Endothelial cell of umbilical vein (primary cell): ENCODE measurements at regions not wholly inside any gene's neighbourhood (a gene's known extent, or its start where the extent isn't known, plus 50 kb on each side); places are given as distances from the start of the nearest gene placed in this dataset.

ENCODE experiments used
- EZH2 ChIP-seq: IDR thresholded peaks from 2 replicates; pipeline ENCODE4 v1.6.1; 2012; ENCODE audit warnings: borderline replicate concordance, low read depth, mild to moderate bottlenecking, moderate library complexity, low read length, inconsistent platforms; ENCODE audit not compliant: severe bottlenecking
- FOS ChIP-seq: IDR thresholded peaks from 2 replicates; pipeline ENCODE4 v1.6.1; 2011; ENCODE audit warnings: mild to moderate bottlenecking, low read length, moderate library complexity, borderline replicate concordance; ENCODE audit not compliant: insufficient read depth
- GATA2 ChIP-seq: IDR thresholded peaks from 2 replicates; pipeline ENCODE4 v1.7.0; 2011; ENCODE audit warnings: low read depth, mild to moderate bottlenecking, moderate library complexity, mixed read lengths, low read length; ENCODE audit not compliant: insufficient read length, insufficient read depth
- JUN ChIP-seq: IDR thresholded peaks from 2 replicates; pipeline ENCODE4 v1.6.1; 2011; ENCODE audit warnings: borderline replicate concordance, low read depth; ENCODE audit not compliant: insufficient read length, insufficient read depth
- MYC ChIP-seq: IDR thresholded peaks from one replicate; pipeline ENCODE4 v1.6.1; 2011; ENCODE audit warnings: mild to moderate bottlenecking, low read depth, low read length
- POLR2A ChIP-seq: IDR thresholded peaks from 2 replicates; pipeline ENCODE4 v1.6.1; 2012; ENCODE audit warnings: low read depth, mild to moderate bottlenecking, control low read depth, low read length
- POLR2AphosphoS5 ChIP-seq: IDR thresholded peaks from 2 replicates; pipeline ENCODE4 v1.6.1; 2012; ENCODE audit warnings: low read depth, mild to moderate bottlenecking, control low read depth, low read length, moderate library complexity; ENCODE audit not compliant: insufficient read depth
- TF ChIP-seq, protein P1 (sequence below), 2 donors: IDR thresholded peaks; 1 replicate in 1 of 2; 2 replicates in 1 of 2; pipeline ENCODE4 v1.5.1; 2011; ENCODE audit warnings: low read length in 2 of 2, mild to moderate bottlenecking in 2 of 2, moderate library complexity in 2 of 2, control low read depth in 1 of 2, inconsistent platforms in 1 of 2, low read depth in 1 of 2; ENCODE audit not compliant: insufficient read depth in 1 of 2; ENCODE audit errors: extremely low read depth in 1 of 2
- TF ChIP-seq, protein P2 (sequence below): IDR thresholded peaks from 2 replicates; pipeline ENCODE4 v1.6.1; 2011; ENCODE audit not compliant: insufficient read depth, insufficient read length

DNA sequence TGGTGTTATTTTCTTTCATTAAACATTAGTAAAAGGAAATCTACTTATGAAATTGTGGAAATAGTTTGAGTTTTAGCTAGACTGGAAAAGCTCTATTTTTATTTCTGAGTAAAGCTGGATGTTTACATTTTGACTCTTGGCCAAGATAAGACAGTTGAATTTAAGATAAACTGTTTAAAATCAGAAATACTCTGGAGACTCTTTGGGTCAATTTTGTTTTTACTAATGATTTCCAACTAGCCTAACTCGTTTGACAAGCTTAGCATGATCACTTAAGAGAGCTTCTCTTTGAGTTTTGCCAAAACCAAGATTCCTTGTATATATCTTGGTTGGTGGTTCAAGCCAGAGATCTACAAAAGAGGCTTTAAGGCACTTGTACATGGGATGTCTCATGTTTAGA lies 724.8 kb upstream of the LUZP2 start:
- TF ChIP-seq, protein P1, sequence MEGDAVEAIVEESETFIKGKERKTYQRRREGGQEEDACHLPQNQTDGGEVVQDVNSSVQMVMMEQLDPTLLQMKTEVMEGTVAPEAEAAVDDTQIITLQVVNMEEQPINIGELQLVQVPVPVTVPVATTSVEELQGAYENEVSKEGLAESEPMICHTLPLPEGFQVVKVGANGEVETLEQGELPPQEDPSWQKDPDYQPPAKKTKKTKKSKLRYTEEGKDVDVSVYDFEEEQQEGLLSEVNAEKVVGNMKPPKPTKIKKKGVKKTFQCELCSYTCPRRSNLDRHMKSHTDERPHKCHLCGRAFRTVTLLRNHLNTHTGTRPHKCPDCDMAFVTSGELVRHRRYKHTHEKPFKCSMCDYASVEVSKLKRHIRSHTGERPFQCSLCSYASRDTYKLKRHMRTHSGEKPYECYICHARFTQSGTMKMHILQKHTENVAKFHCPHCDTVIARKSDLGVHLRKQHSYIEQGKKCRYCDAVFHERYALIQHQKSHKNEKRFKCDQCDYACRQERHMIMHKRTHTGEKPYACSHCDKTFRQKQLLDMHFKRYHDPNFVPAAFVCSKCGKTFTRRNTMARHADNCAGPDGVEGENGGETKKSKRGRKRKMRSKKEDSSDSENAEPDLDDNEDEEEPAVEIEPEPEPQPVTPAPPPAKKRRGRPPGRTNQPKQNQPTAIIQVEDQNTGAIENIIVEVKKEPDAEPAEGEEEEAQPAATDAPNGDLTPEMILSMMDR (IDR thresholded peaks at IDR 0.05; ENCODE audit: extremely low read depth in 1 of 2, insufficient read depth in 1 of 2, low read depth in 1 of 2, low read length in 2 of 2): no peak
- no peak for TF ChIP-seq GATA2
- no peak for TF ChIP-seq MYC
- no peak for TF ChIP-seq POLR2AphosphoS5
- TF ChIP-seq POLR2A: no peak
- no peak for TF ChIP-seq EZH2
- TF ChIP-seq, protein P2, sequence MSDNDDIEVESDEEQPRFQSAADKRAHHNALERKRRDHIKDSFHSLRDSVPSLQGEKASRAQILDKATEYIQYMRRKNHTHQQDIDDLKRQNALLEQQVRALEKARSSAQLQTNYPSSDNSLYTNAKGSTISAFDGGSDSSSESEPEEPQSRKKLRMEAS: no peak
- no peak for TF ChIP-seq JUN
- no peak for TF ChIP-seq FOS
